Endothelial cell of umbilical vein (primary cell): ENCODE measurements at regions not wholly inside any gene's neighbourhood (a gene's known extent, or its start where the extent isn't known, plus 50 kb on each side); places are given as distances from the start of the nearest gene placed in this dataset.

ENCODE experiments used
- BruUV-seq: library from RNA; stranded (reverse); fragments of 400-500 nt; replicated peaks from 2 replicates; lab custom pipeline; 2021; lab: Mats Ljungman, UMichigan
- CTCF ChIA-PET: fragments of 300-600, 350-600 bp; sonication (Branson Sonifier 250); formaldehyde crosslinking; loops from one replicate; lab custom pipeline; 2021; ENCODE audit warnings: antibody characterized with exemption, inconsistent platforms; lab: Charles Lee
- POLR2A ChIA-PET: fragments of 300-600, 350-600 bp; sonication (Branson Sonifier 250); formaldehyde crosslinking; loops from one replicate; lab custom pipeline; 2021; ENCODE audit warnings: antibody characterized with exemption, inconsistent platforms; lab: Charles Lee
- DNase-seq: peaks from one replicate; pipeline ENCODE4 v3.0.0-alpha.2; 2011; ENCODE audit warnings: low read depth, low spot score
- FAIRE-seq: peaks from 2 replicates; lab custom pipeline; 2011; peaks lifted over from hg19 to GRCh38; lab: Jason Lieb, UNC
- H2AFZ ChIP-seq: 2 replicates; pipeline ENCODE4 v1.6.0; 2012; ENCODE audit warnings: low read depth, low read length, control low read depth, inconsistent platforms
- H3K27ac ChIP-seq: 2 replicates; pipeline ENCODE4 v1.5.1; 2011; ENCODE audit warnings: low read depth, mild to moderate bottlenecking, control low read depth, low read length, moderate library complexity; ENCODE audit not compliant: insufficient read depth
- H3K27me3 ChIP-seq, 2 experiments: 2 replicates each; pipeline versions ENCODE4 v1.6.0 to v1.6.1; 2011; ENCODE audit warnings: low read length in 2 of 2, mixed read lengths in 1 of 2; ENCODE audit not compliant: control insufficient read depth in 2 of 2, insufficient read depth in 2 of 2
- H3K36me3 ChIP-seq, 2 experiments: 2 replicates in 1 of 2; 3 replicates in 1 of 2; pipeline ENCODE4 v1.5.1; 2011; ENCODE audit warnings: low read length in 2 of 2, mild to moderate bottlenecking in 1 of 2, moderate library complexity in 1 of 2; ENCODE audit not compliant: control insufficient read depth in 2 of 2, insufficient read depth in 2 of 2; ENCODE audit errors: extremely low read depth in 1 of 2
- H3K4me1 ChIP-seq: 3 replicates; pipeline ENCODE4 v1.5.1; 2011; ENCODE audit warnings: mild to moderate bottlenecking, low read length; ENCODE audit not compliant: control insufficient read depth, insufficient read depth; ENCODE audit errors: extremely low read depth
- H3K4me2 ChIP-seq: 2 replicates; pipeline ENCODE4 v1.6.1; 2011; ENCODE audit warnings: low read length, control low read depth, mixed read lengths; ENCODE audit not compliant: insufficient read depth
- H3K4me3 ChIP-seq, 3 experiments: fragments of 200-600 bp in 1 of 3; sonication (generic), shearing (Covaris generic) in 1 of 3; replicated peaks in 1 of 3; 2 replicates each; pipeline ENCODE4 v1.5.1; 2011 to 2016; ENCODE audit warnings: control low read depth in 3 of 3, low read length in 3 of 3, mild to moderate bottlenecking in 2 of 3, inconsistent platforms in 1 of 3, low read depth in 1 of 3, moderate library complexity in 1 of 3; ENCODE audit not compliant: insufficient read depth in 1 of 3
- H3K79me2 ChIP-seq: 2 replicates; pipeline ENCODE4 v1.6.0; 2012; ENCODE audit warnings: low read length, inconsistent platforms; ENCODE audit not compliant: control insufficient read depth, insufficient read depth
- H3K9ac ChIP-seq: replicated peaks from 2 replicates; pipeline ENCODE3; 2011; ENCODE audit warnings: low read length, control low read depth; ENCODE audit not compliant: insufficient read depth; ENCODE audit errors: extremely low read depth
- H3K9me1 ChIP-seq: replicated peaks from 3 replicates; pipeline ENCODE4 v1.6.0; 2011; ENCODE audit warnings: mild to moderate bottlenecking, low read length; ENCODE audit not compliant: control insufficient read depth, insufficient read depth; ENCODE audit errors: extremely low read depth
- H3K9me3 ChIP-seq: replicated peaks from 2 replicates; pipeline ENCODE4 v1.5.1; 2012; ENCODE audit warnings: low read length, inconsistent platforms; ENCODE audit not compliant: control insufficient read depth, insufficient read depth
- H4K20me1 ChIP-seq: replicated peaks from 2 replicates; pipeline ENCODE3; 2011; ENCODE audit warnings: mild to moderate bottlenecking, low read length; ENCODE audit not compliant: control insufficient read depth, insufficient read depth; ENCODE audit errors: extremely low read depth
- EZH2 ChIP-seq: IDR thresholded peaks from 2 replicates; pipeline ENCODE4 v1.6.1; 2012; ENCODE audit warnings: borderline replicate concordance, low read depth, mild to moderate bottlenecking, moderate library complexity, low read length, inconsistent platforms; ENCODE audit not compliant: severe bottlenecking
- FOS ChIP-seq: IDR thresholded peaks from 2 replicates; pipeline ENCODE4 v1.6.1; 2011; ENCODE audit warnings: mild to moderate bottlenecking, low read length, moderate library complexity, borderline replicate concordance; ENCODE audit not compliant: insufficient read depth
- GATA2 ChIP-seq: IDR thresholded peaks from 2 replicates; pipeline ENCODE4 v1.7.0; 2011; ENCODE audit warnings: low read depth, mild to moderate bottlenecking, moderate library complexity, mixed read lengths, low read length; ENCODE audit not compliant: insufficient read length, insufficient read depth
- JUN ChIP-seq: IDR thresholded peaks from 2 replicates; pipeline ENCODE4 v1.6.1; 2011; ENCODE audit warnings: borderline replicate concordance, low read depth; ENCODE audit not compliant: insufficient read length, insufficient read depth
- MYC ChIP-seq: IDR thresholded peaks from one replicate; pipeline ENCODE4 v1.6.1; 2011; ENCODE audit warnings: mild to moderate bottlenecking, low read depth, low read length
- POLR2A ChIP-seq: IDR thresholded peaks from 2 replicates; pipeline ENCODE4 v1.6.1; 2012; ENCODE audit warnings: low read depth, mild to moderate bottlenecking, control low read depth, low read length
- POLR2AphosphoS5 ChIP-seq: IDR thresholded peaks from 2 replicates; pipeline ENCODE4 v1.6.1; 2012; ENCODE audit warnings: low read depth, mild to moderate bottlenecking, control low read depth, low read length, moderate library complexity; ENCODE audit not compliant: insufficient read depth
- dilution Hi-C: fragments of 300-500 bp; cut with MboI; formaldehyde crosslinking; loops from one replicate; pipeline ENCODE4 v1.15.0; 2019; ENCODE audit warnings: low sequenced_read_pairs; ENCODE audit not compliant: extremely low pct_ligation_motif_present
- intact Hi-C: fragments of 100-400 bp; cut with micrococcal nuclease; formaldehyde crosslinking; loops from one replicate; pipeline ENCODE4 v1.10.0; 2022
- TF ChIP-seq, protein P1 (sequence below): IDR thresholded peaks from 2 replicates; pipeline ENCODE4 v1.6.1; 2011; ENCODE audit not compliant: insufficient read depth, insufficient read length
- TF ChIP-seq, protein P2 (sequence below), 2 donors: IDR thresholded peaks; 1 replicate in 1 of 2; 2 replicates in 1 of 2; pipeline ENCODE4 v1.5.1; 2011; ENCODE audit warnings: low read length in 2 of 2, mild to moderate bottlenecking in 2 of 2, moderate library complexity in 2 of 2, control low read depth in 1 of 2, inconsistent platforms in 1 of 2, low read depth in 1 of 2; ENCODE audit not compliant: insufficient read depth in 1 of 2; ENCODE audit errors: extremely low read depth in 1 of 2

DNA sequence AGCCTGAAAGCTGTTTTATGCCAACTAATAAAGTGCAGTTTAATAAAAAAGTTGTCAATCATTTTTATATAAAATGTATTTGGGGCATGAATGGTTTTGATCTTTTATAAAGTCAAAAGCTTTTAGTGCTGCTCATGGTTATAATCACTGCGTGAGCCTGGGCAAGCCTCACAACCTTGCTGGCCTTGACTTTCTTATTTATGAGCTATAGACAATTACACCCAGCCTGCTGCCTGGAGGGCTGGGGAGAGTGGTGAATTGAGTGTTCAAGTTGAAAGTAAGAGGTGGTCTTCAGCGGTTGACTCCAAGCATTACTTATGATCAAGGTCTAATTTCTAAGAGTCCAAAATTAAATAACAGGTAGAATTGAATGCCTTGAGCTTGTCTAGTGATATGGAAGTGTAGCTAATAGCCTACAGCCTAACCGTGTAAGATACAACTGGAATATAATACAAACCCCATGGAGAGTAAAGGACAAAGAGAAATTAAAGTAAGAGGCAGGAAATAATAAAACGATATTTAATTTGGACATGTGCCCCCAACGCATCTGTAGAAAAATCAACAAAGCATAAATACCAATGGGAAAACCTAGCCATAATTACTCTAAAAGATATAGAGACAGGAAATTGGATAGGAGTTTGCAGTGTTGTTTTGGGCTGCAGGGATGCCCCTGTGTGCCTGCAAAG, 106.0 kb upstream of the CYP1B1 start:
- Histone ChIP-seq H3K27ac (no peak overlapping the region), H3K36me3 (no peaks in the 10 kb centered on the region), H3K4me3 (no peak overlapping the region), H3K4me1 (no peaks in the 10 kb centered on the region), H3K79me2 (no peaks in the 10 kb centered on the region), H2AFZ (no peak overlapping the region), H3K9me3 (no peaks in the 10 kb centered on the region), H4K20me1 (no peaks in the 10 kb centered on the region), H3K4me2 (no peak overlapping the region), H3K27me3 (no peaks in the 10 kb centered on the region), H3K9me1 (no peaks in the 10 kb centered on the region), H3K9ac (no peak overlapping the region)
- intact Hi-C loops (no loop called here), dilution Hi-C loops (no loop called here)
- no TSS peak for BruUV-seq
- no peak for TF ChIP-seq POLR2AphosphoS5
- no peak for TF ChIP-seq GATA2
- no peak for TF ChIP-seq FOS
- TF ChIP-seq, protein P1, sequence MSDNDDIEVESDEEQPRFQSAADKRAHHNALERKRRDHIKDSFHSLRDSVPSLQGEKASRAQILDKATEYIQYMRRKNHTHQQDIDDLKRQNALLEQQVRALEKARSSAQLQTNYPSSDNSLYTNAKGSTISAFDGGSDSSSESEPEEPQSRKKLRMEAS = no peak
- TF ChIP-seq, protein P2, sequence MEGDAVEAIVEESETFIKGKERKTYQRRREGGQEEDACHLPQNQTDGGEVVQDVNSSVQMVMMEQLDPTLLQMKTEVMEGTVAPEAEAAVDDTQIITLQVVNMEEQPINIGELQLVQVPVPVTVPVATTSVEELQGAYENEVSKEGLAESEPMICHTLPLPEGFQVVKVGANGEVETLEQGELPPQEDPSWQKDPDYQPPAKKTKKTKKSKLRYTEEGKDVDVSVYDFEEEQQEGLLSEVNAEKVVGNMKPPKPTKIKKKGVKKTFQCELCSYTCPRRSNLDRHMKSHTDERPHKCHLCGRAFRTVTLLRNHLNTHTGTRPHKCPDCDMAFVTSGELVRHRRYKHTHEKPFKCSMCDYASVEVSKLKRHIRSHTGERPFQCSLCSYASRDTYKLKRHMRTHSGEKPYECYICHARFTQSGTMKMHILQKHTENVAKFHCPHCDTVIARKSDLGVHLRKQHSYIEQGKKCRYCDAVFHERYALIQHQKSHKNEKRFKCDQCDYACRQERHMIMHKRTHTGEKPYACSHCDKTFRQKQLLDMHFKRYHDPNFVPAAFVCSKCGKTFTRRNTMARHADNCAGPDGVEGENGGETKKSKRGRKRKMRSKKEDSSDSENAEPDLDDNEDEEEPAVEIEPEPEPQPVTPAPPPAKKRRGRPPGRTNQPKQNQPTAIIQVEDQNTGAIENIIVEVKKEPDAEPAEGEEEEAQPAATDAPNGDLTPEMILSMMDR (IDR thresholded peaks at IDR 0.05; ENCODE audit: extremely low read depth in 1 of 2, insufficient read depth in 1 of 2, low read depth in 1 of 2, low read length in 2 of 2) = no peak
- no peak for TF ChIP-seq MYC
- TF ChIP-seq EZH2 = no peak
- no peak for TF ChIP-seq JUN
- TF ChIP-seq POLR2A = no peak
- POLR2A ChIA-PET = no interaction called here
- FAIRE-seq = no peak
- CTCF ChIA-PET = interaction anchor here (0.8 kb wide), 1 partner anchor 10 kb away, joined by 3 read pairs; no protein-coding TSS in a partner anchor
- no peak for DNase-seq
